BLaER1 (cell line): ENCODE measurements at regions not wholly inside any gene's neighbourhood (a gene's known extent, or its start where the extent isn't known, plus 50 kb on each side); places are given as distances from the start of the nearest gene placed in this dataset.
A peak's percentile ranks its signal among the peaks of the same experiment; 100 is the strongest.

Experiments
- H3K27ac ChIP-seq: shearing (Covaris generic); formaldehyde crosslinking; 2 replicates; pipeline ENCODE4 v1.8.1; 2022
- H3K27me3 ChIP-seq: shearing (Covaris generic); formaldehyde crosslinking; 2 replicates; pipeline ENCODE4 v1.8.1; 2022
- H3K36me3 ChIP-seq: shearing (Covaris generic); formaldehyde crosslinking; 2 replicates; pipeline ENCODE4 v1.8.1; 2022
- H3K4me1 ChIP-seq: shearing (Covaris generic); formaldehyde crosslinking; 2 replicates; pipeline ENCODE4 v1.8.1; 2022
- H3K4me2 ChIP-seq: shearing (Covaris generic); formaldehyde crosslinking; 2 replicates; pipeline ENCODE4 v1.8.1; 2022
- H3K4me3 ChIP-seq: shearing (Covaris generic); formaldehyde crosslinking; 2 replicates; pipeline ENCODE4 v1.8.1; 2022
- H3K9ac ChIP-seq: shearing (Covaris generic); formaldehyde crosslinking; 2 replicates; pipeline ENCODE4 v1.8.1; 2022
- H3K9me3 ChIP-seq: shearing (Covaris generic); formaldehyde crosslinking; 2 replicates; pipeline ENCODE4 v1.8.1; 2022
- H4K20me1 ChIP-seq: shearing (Covaris generic); formaldehyde crosslinking; 2 replicates; pipeline ENCODE4 v1.8.1; 2022
- Cebpa-rat ChIP-seq: shearing (Covaris generic); IDR thresholded peaks from 2 replicates; pipeline ENCODE4 v1.8.1; 2022

GRCh38 chr6:45743028-45743615 lies 272.5 kb downstream of the CLIC5 start:
- TF ChIP-seq Cebpa-rat: no peak
- no peak overlapping the region for H3K9ac ChIP-seq
- no peaks in the 10 kb centered on the region for H3K27me3 ChIP-seq
- H3K4me2 ChIP-seq: no peak overlapping the region
- peaks cover 6% of the 10 kb centered on the region; the same call in 1 of the 2 replicates for H3K9me3 ChIP-seq
- H3K36me3 ChIP-seq: no peaks in the 10 kb centered on the region
- no peaks in the 10 kb centered on the region for H4K20me1 ChIP-seq
- no peak overlapping the region for H3K4me3 ChIP-seq
- peaks cover 18% of the 10 kb centered on the region for H3K4me1 ChIP-seq
- no peak overlapping the region for H3K27ac ChIP-seq

- Histone ChIP-seq H3K9ac (no peak overlapping the region), H3K9me3 (0 out of 2 replicates have a peak, but pooled peaks cover under 1% of the 10 kb centered on the region), H3K36me3 (no peaks in the 10 kb centered on the region), H3K4me2 (no peak overlapping the region), H3K4me1 (peaks cover 18% of the 10 kb centered on the region), H3K4me3 (no peak overlapping the region), H3K27ac (no peak overlapping the region), H3K27me3 (no peaks in the 10 kb centered on the region), H4K20me1 (no peaks in the 10 kb centered on the region)
- no peak for TF ChIP-seq Cebpa-rat
Measured at GRCh38 chr6:45742591-45742990, 273.1 kb downstream of the CLIC5 start.

- Histone ChIP-seq H3K4me2 (peak overlapping the region; percentile 75), H3K4me3 (no peak overlapping the region), H3K4me1 (peaks cover 18% of the 10 kb centered on the region), H3K27me3 (no peaks in the 10 kb centered on the region), H3K9me3 (no peaks in the 10 kb centered on the region), H3K36me3 (no peaks in the 10 kb centered on the region), H4K20me1 (no peaks in the 10 kb centered on the region), H3K27ac (peak overlapping the region; percentile 54), H3K9ac (peak overlapping the region; percentile 40; the same call in 1 of the 2 replicates)
- TF ChIP-seq Cebpa-rat: no peak
Measured at GRCh38 chr6:45741437-45742171, 274.1 kb downstream of the CLIC5 start.

- no peak for TF ChIP-seq Cebpa-rat
- Histone ChIP-seq H3K36me3 (no peaks in the 10 kb centered on the region), H3K9ac (no peak overlapping the region), H3K4me2 (no peak overlapping the region), H3K27me3 (no peaks in the 10 kb centered on the region), H3K4me3 (no peak overlapping the region), H3K27ac (no peak overlapping the region), H3K9me3 (no peaks in the 10 kb centered on the region), H4K20me1 (no peaks in the 10 kb centered on the region), H3K4me1 (peaks cover 18% of the 10 kb centered on the region)
Measured at GRCh38 chr6:45739058-45739457, 276.6 kb downstream of the CLIC5 start.

GRCh38 chr6:45738057-45738455 lies 277.6 kb downstream of the CLIC5 start:
- no peak overlapping the region for H3K4me2 ChIP-seq
- H3K36me3 ChIP-seq: no peaks in the 10 kb centered on the region
- H3K27me3 ChIP-seq: no peaks in the 10 kb centered on the region
- H3K4me1 ChIP-seq: peaks cover 18% of the 10 kb centered on the region
- no peak overlapping the region for H3K27ac ChIP-seq
- no peaks in the 10 kb centered on the region for H4K20me1 ChIP-seq
- H3K9me3 ChIP-seq: no peaks in the 10 kb centered on the region
- H3K4me3 ChIP-seq: no peak overlapping the region
- TF ChIP-seq Cebpa-rat: no peak
- H3K9ac ChIP-seq: no peak overlapping the region

GRCh38 chr6:45737331-45738056 lies 278.2 kb downstream of the CLIC5 start:
- H3K4me3 ChIP-seq: no peak overlapping the region
- no peaks in the 10 kb centered on the region for H4K20me1 ChIP-seq
- no peak overlapping the region for H3K4me2 ChIP-seq
- H3K36me3 ChIP-seq: no peaks in the 10 kb centered on the region
- no peak overlapping the region for H3K9ac ChIP-seq
- H3K9me3 ChIP-seq: no peaks in the 10 kb centered on the region
- no peak overlapping the region for H3K27ac ChIP-seq
- H3K27me3 ChIP-seq: no peaks in the 10 kb centered on the region
- peaks cover 18% of the 10 kb centered on the region for H3K4me1 ChIP-seq
- no peak for TF ChIP-seq Cebpa-rat

- Histone ChIP-seq H3K27ac (no peak overlapping the region), H3K36me3 (no peaks in the 10 kb centered on the region), H3K9ac (no peak overlapping the region), H3K4me3 (no peak overlapping the region), H3K9me3 (no peaks in the 10 kb centered on the region), H3K27me3 (no peaks in the 10 kb centered on the region), H4K20me1 (no peaks in the 10 kb centered on the region), H3K4me2 (no peak overlapping the region), H3K4me1 (peaks cover 5% of the 10 kb centered on the region)
- TF ChIP-seq Cebpa-rat: no peak
Measured at GRCh38 chr6:45736134-45736533, 279.5 kb downstream of the CLIC5 start.

- Histone ChIP-seq H3K9me3 (no peaks in the 10 kb centered on the region), H3K27ac (no peak overlapping the region), H3K4me2 (no peak overlapping the region), H3K4me3 (no peak overlapping the region), H3K4me1 (no peaks in the 10 kb centered on the region), H3K27me3 (no peaks in the 10 kb centered on the region), H4K20me1 (no peaks in the 10 kb centered on the region), H3K36me3 (no peaks in the 10 kb centered on the region), H3K9ac (no peak overlapping the region)
- no peak for TF ChIP-seq Cebpa-rat
Measured at GRCh38 chr6:45732731-45733130, 282.9 kb downstream of the CLIC5 start.

- Histone ChIP-seq H3K36me3 (no peaks in the 10 kb centered on the region), H3K4me1 (no peaks in the 10 kb centered on the region), H3K4me3 (no peak overlapping the region), H3K9me3 (no peaks in the 10 kb centered on the region), H3K27ac (no peak overlapping the region), H3K9ac (no peak overlapping the region), H3K4me2 (no peak overlapping the region), H4K20me1 (no peaks in the 10 kb centered on the region), H3K27me3 (no peaks in the 10 kb centered on the region)
- TF ChIP-seq Cebpa-rat: no peak
Measured at GRCh38 chr6:45730232-45730631, 285.4 kb downstream of the CLIC5 start.

GRCh38 chr6:45728674-45729073 lies 287.0 kb downstream of the CLIC5 start:
- Histone ChIP-seq H3K36me3 (no peaks in the 10 kb centered on the region), H3K9me3 (0 out of 2 replicates have a peak, but pooled peaks cover 2% of the 10 kb centered on the region), H4K20me1 (no peaks in the 10 kb centered on the region), H3K27ac (no peak overlapping the region), H3K9ac (no peak overlapping the region), H3K4me2 (no peak overlapping the region), H3K4me1 (no peaks in the 10 kb centered on the region), H3K4me3 (no peak overlapping the region), H3K27me3 (no peaks in the 10 kb centered on the region)
- TF ChIP-seq Cebpa-rat: no peak
